GM12878 (cell line): ENCODE measurements at regions not wholly inside any gene's neighbourhood (a gene's known extent, or its start where the extent isn't known, plus 50 kb on each side); places are given as distances from the start of the nearest gene placed in this dataset.

Experiments used
- ATAC-seq: fragments of 200-7000 bp; cut with Tn5 transposase; 3 replicates; pipeline ENCODE4 v1.9.1; 2020; ENCODE audit warnings: mild to moderate bottlenecking, moderate library complexity
- BruUV-seq: library from RNA; stranded (reverse); fragments of 400-500 nt; replicated peaks from 2 replicates; lab custom pipeline; 2021; lab: Mats Ljungman, UMichigan
- CTCF ChIA-PET: fragments of 300-600 bp; sonication (Branson Sonifier 250); formaldehyde crosslinking; extraction: SDS; loops from one replicate; lab custom pipeline; 2021; ENCODE audit warnings: inconsistent platforms; lab: Yijun Ruan, JAX
- POLR2A ChIA-PET: fragments of 350-600 bp; formaldehyde crosslinking; extraction: SDS; loops from one replicate; lab custom pipeline; 2021; ENCODE audit warnings: inconsistent platforms; lab: Charles Lee
- RAD21 ChIA-PET: fragments of 300-600 bp; sonication (Branson Sonifier 250); formaldehyde crosslinking; loops from one replicate; lab custom pipeline; 2023; ENCODE audit warnings: antibody characterized with exemption; ENCODE audit not compliant: unreplicated experiment; lab: Charles Lee
- SMC1A ChIA-PET: fragments of 300-600 bp; sonication (Branson Sonifier 250); formaldehyde crosslinking; loops from one replicate; lab custom pipeline; 2023; ENCODE audit not compliant: unreplicated experiment, uncharacterized antibody; lab: Charles Lee
- DNase-seq: peaks from one replicate; pipeline ENCODE4 v3.0.0-alpha.2; 2011; ENCODE audit warnings: low read depth, low spot score
- FAIRE-seq: peaks from 3 replicates; lab custom pipeline; 2011; peaks lifted over from hg19 to GRCh38; lab: Jason Lieb, UNC
- H2AFZ ChIP-seq: 2 replicates; pipeline ENCODE4 v1.6.0; 2011; ENCODE audit warnings: low read depth, low read length, control low read depth; ENCODE audit not compliant: control insufficient read depth
- H3K27ac ChIP-seq: 2 replicates; pipeline ENCODE4 v1.5.1; 2011; ENCODE audit warnings: control low read depth; ENCODE audit not compliant: control insufficient read depth, insufficient read depth
- H3K27me3 ChIP-seq, 2 experiments: replicated peaks in 1 of 2; 2 replicates each; pipeline versions ENCODE4 v1.6.0 to v1.6.1; 2011; ENCODE audit warnings: low read length in 1 of 2; ENCODE audit not compliant: control insufficient read depth in 2 of 2, insufficient read depth in 2 of 2
- H3K36me3 ChIP-seq, 2 experiments: 2 replicates each; pipeline ENCODE4 v1.5.1; 2011; ENCODE audit warnings: low read length in 1 of 2; ENCODE audit not compliant: control insufficient read depth in 2 of 2, insufficient read depth in 2 of 2
- H3K4me1 ChIP-seq: 2 replicates; pipeline ENCODE4 v1.6.1; 2011; ENCODE audit warnings: mild to moderate bottlenecking, low read length, moderate library complexity, mixed read lengths; ENCODE audit not compliant: control insufficient read depth, insufficient read depth
- H3K4me2 ChIP-seq: 2 replicates; pipeline ENCODE4 v1.6.0; 2011; ENCODE audit warnings: control low read depth; ENCODE audit not compliant: control insufficient read depth, insufficient read depth
- H3K4me3 ChIP-seq: fragments of 200-600 bp; sonication (generic); 2 replicates; pipeline ENCODE4 v1.5.1; 2016
- H3K79me2 ChIP-seq: 2 replicates; pipeline ENCODE4 v1.6.0; 2011; ENCODE audit warnings: low read length; ENCODE audit not compliant: control insufficient read depth, insufficient read depth
- H3K9ac ChIP-seq: 2 replicates; pipeline ENCODE4 v1.8.0; 2011; ENCODE audit warnings: low read length, control low read depth, mixed read lengths; ENCODE audit not compliant: control insufficient read depth, insufficient read depth
- H3K9me3 ChIP-seq: replicated peaks from 3 replicates; pipeline ENCODE4 v1.5.1; 2011; ENCODE audit warnings: mild to moderate bottlenecking, low read length; ENCODE audit not compliant: control insufficient read depth, insufficient read depth
- H4K20me1 ChIP-seq: 2 replicates; pipeline ENCODE4 v1.6.0; 2011; ENCODE audit not compliant: control insufficient read depth, insufficient read depth
- HCFC1 ChIP-seq: fragments of 150-350 bp; IDR thresholded peaks from 2 replicates; pipeline ENCODE4 v1.6.1; 2014; ENCODE audit warnings: low read length
- MEF2B ChIP-seq: fragments of 450-650 bp; IDR thresholded peaks from 2 replicates; pipeline ENCODE4 v1.6.1; 2018; ENCODE audit warnings: mild to moderate bottlenecking, moderate library complexity; ENCODE audit not compliant: partially characterized antibody, poor library complexity, severe bottlenecking
- NFXL1 ChIP-seq: fragments of 450-650 bp; IDR thresholded peaks from 2 replicates; pipeline ENCODE4 v1.6.1; 2017; ENCODE audit warnings: antibody characterized with exemption, mild to moderate bottlenecking, borderline replicate concordance
- PML ChIP-seq: IDR thresholded peaks from 2 replicates; pipeline ENCODE4 v1.6.1; 2012; ENCODE audit warnings: low read length, inconsistent platforms
- TCF7 ChIP-seq: IDR thresholded peaks from 2 replicates; pipeline ENCODE4 v1.6.1; 2014; ENCODE audit warnings: antibody characterized with exemption, borderline replicate concordance
- ZBED1 ChIP-seq: IDR thresholded peaks from 2 replicates; pipeline ENCODE4 v1.6.1; 2016; ENCODE audit warnings: borderline replicate concordance
- ZNF24 ChIP-seq: fragments of 450-650 bp; IDR thresholded peaks from 2 replicates; pipeline ENCODE4 v1.6.1; 2017; ENCODE audit warnings: antibody characterized with exemption, mild to moderate bottlenecking
- WGBS: methylation state at CpG from one replicate; pipeline ENCODE4 v1.1.6; 2016; ENCODE audit warnings: low lambda C conversion rate; ENCODE audit not compliant: insufficient replicate concordance, insufficient coverage; ENCODE audit errors: missing lambda C conversion rate; 5-methylcytosine and 5-hydroxymethylcytosine counted together
- in situ Hi-C: fragments of 300-500 bp; cut with MboI; formaldehyde crosslinking; loops from 9 replicates; pipeline ENCODE4 v1.14.3; 2018; ENCODE audit warnings: mixed read lengths
- intact Hi-C: fragments of 100-400 bp; cut with micrococcal nuclease; formaldehyde crosslinking; loops from one replicate; pipeline ENCODE4 v1.14.2; 2022; ENCODE audit not compliant: unreplicated experiment
- TF ChIP-seq, protein P1 (sequence below): fragments of 450-650 bp; IDR thresholded peaks from 2 replicates; pipeline ENCODE4 v1.6.1; 2016; ENCODE audit warnings: mild to moderate bottlenecking

GRCh38 chr4:188198982-188199792 is 59.9 kb downstream of the TRIML1 start:
- POLR2A ChIA-PET, result no interaction called here
- no peak for FAIRE-seq
- Histone ChIP-seq H3K9me3 (no peaks in the 10 kb centered on the region; the same call in 2 of the 3 replicates), H2AFZ (no peak overlapping the region), H3K27ac (no peak overlapping the region), H3K4me3 (no peak overlapping the region), H3K4me2 (no peak overlapping the region), H3K36me3 (no peaks in the 10 kb centered on the region), H3K79me2 (no peaks in the 10 kb centered on the region), H3K27me3 (no peaks in the 10 kb centered on the region), H3K4me1 (no peaks in the 10 kb centered on the region), H3K9ac (no peak overlapping the region), H4K20me1 (no peaks in the 10 kb centered on the region)
- SMC1A ChIA-PET, result no interaction called here
- RAD21 ChIA-PET, result no interaction called here
- TF ChIP-seq TCF7 (no peak), MEF2B (no peak), ZNF24 (no peak), PML (no peak), ZBED1 (no peak), NFXL1 (no peak), HCFC1 (no peak)
- TF ChIP-seq, protein P1, sequence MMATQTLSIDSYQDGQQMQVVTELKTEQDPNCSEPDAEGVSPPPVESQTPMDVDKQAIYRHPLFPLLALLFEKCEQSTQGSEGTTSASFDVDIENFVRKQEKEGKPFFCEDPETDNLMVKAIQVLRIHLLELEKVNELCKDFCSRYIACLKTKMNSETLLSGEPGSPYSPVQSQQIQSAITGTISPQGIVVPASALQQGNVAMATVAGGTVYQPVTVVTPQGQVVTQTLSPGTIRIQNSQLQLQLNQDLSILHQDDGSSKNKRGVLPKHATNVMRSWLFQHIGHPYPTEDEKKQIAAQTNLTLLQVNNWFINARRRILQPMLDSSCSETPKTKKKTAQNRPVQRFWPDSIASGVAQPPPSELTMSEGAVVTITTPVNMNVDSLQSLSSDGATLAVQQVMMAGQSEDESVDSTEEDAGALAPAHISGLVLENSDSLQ, result no peak
- in situ Hi-C loops, result no loop called here
- CTCF ChIA-PET, result no interaction called here
- intact Hi-C loops, result no loop called here
- ATAC-seq, result no peak
- no peak for DNase-seq
- WGBS, result 17% methylated on average over 11 of the region's 11 CpGs
- no TSS peak for BruUV-seq
